ENCODE measurements at regions not wholly inside any gene's neighbourhood (a gene's known extent, or its start where the extent isn't known, plus 50 kb on each side); places are given as distances from the start of the nearest gene placed in this dataset.

GRCh38 chr6:25157183-25157582, 122.0 kb upstream of the CARMIL1 start:
- TF ChIP-seq POLR2AphosphoS5 (IDR thresholded peaks at IDR 0.05; ENCODE audit: low read depth, low read length) (no peak), REST (IDR thresholded peaks at IDR 0.05; ENCODE audit: insufficient read depth in 1 of 2, low read depth in 2 of 2, low read length in 2 of 2) (no peak), TAF1 (IDR thresholded peaks at IDR 0.05; ENCODE audit: borderline replicate concordance, insufficient read depth, low read length) (no peak)
